Uterus (tissue), 3 donors: ENCODE measurements at regions not wholly inside any gene's neighbourhood (a gene's known extent, or its start where the extent isn't known, plus 50 kb on each side); places are given as distances from the start of the nearest gene placed in this dataset.

Experiments used
- DNase-seq, 2 donors: peaks; one replicate each; pipeline ENCODE4 v3.0.0-alpha.2; 2019 to 2020
- H3K27ac ChIP-seq, 2 donors: fragments of 200-600 bp; sonication (generic); 1 replicate in 1 of 2; 2 replicates in 1 of 2; pipeline ENCODE4 v1.5.1; 2016 to 2018
- H3K27me3 ChIP-seq, 2 donors: fragments of 200-600 bp; sonication (generic); one replicate each; pipeline ENCODE4 v1.5.1; 2018 to 2019; ENCODE audit warnings: control low read depth in 1 of 2
- H3K36me3 ChIP-seq, 2 donors: fragments of 200-600 bp; sonication (generic); one replicate each; pipeline ENCODE4 v1.5.1; 2019; ENCODE audit warnings: control low read depth in 1 of 2
- H3K4me1 ChIP-seq, 2 donors: fragments of 200-600 bp; sonication (generic); one replicate each; pipeline ENCODE4 v1.5.1; 2018 to 2019; ENCODE audit warnings: control low read depth in 1 of 2
- H3K4me3 ChIP-seq, 2 donors: fragments of 200-600 bp; sonication (generic); 1 replicate in 1 of 2; 2 replicates in 1 of 2; pipeline ENCODE4 v1.5.1; 2018 to 2019; ENCODE audit warnings: mild to moderate bottlenecking in 1 of 2
- H3K9me3 ChIP-seq, 2 donors: fragments of 200-600 bp; sonication (generic); one replicate each; pipeline ENCODE4 v1.5.1; 2019; ENCODE audit warnings: control low read depth in 1 of 2
- POLR2A ChIP-seq, 2 donors: fragments of 450-650 bp; IDR thresholded peaks; one replicate each; pipeline ENCODE4 v1.6.1; 2016; ENCODE audit warnings: antibody characterized with exemption in 2 of 2, mild to moderate bottlenecking in 1 of 2, moderate library complexity in 1 of 2
- intact Hi-C: fragments of 100-400 bp; cut with DNase I; formaldehyde crosslinking; loops from one replicate; pipeline ENCODE4 v1.15.1; 2023; ENCODE audit warnings: low total_unique reads
- TF ChIP-seq, protein P1 (sequence below), 4 experiments: fragments of 200-600 bp in 2 of 4; fragments of 450-650 bp in 2 of 4; sonication (generic) in 2 of 4; IDR thresholded peaks; one replicate each; pipeline ENCODE4 v1.5.1; 2016 to 2019; ENCODE audit warnings: antibody characterized with exemption in 4 of 4, mild to moderate bottlenecking in 2 of 4, moderate library complexity in 1 of 4
- donor health status: DM: yes; HTN: yes; CAD: no.

- no peak overlapping the region for H3K27ac ChIP-seq
- H3K27me3 ChIP-seq: no peaks in the 10 kb centered on the region
- intact Hi-C loops: no loop called here
- no peak for TF ChIP-seq POLR2A (IDR thresholded peaks at IDR 0.05)
- TF ChIP-seq, protein P1, sequence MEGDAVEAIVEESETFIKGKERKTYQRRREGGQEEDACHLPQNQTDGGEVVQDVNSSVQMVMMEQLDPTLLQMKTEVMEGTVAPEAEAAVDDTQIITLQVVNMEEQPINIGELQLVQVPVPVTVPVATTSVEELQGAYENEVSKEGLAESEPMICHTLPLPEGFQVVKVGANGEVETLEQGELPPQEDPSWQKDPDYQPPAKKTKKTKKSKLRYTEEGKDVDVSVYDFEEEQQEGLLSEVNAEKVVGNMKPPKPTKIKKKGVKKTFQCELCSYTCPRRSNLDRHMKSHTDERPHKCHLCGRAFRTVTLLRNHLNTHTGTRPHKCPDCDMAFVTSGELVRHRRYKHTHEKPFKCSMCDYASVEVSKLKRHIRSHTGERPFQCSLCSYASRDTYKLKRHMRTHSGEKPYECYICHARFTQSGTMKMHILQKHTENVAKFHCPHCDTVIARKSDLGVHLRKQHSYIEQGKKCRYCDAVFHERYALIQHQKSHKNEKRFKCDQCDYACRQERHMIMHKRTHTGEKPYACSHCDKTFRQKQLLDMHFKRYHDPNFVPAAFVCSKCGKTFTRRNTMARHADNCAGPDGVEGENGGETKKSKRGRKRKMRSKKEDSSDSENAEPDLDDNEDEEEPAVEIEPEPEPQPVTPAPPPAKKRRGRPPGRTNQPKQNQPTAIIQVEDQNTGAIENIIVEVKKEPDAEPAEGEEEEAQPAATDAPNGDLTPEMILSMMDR (IDR thresholded peaks at IDR 0.05): no peak
- no peak overlapping the region for H3K4me3 ChIP-seq
- H3K36me3 ChIP-seq: no peaks in the 10 kb centered on the region
- DNase-seq: no peak
- H3K4me1 ChIP-seq: no peaks in the 10 kb centered on the region
- H3K9me3 ChIP-seq: no peaks in the 10 kb centered on the region
Measured at GRCh38 chr2:67337903-67338302, 59.2 kb upstream of the ETAA1 start.

DNA sequence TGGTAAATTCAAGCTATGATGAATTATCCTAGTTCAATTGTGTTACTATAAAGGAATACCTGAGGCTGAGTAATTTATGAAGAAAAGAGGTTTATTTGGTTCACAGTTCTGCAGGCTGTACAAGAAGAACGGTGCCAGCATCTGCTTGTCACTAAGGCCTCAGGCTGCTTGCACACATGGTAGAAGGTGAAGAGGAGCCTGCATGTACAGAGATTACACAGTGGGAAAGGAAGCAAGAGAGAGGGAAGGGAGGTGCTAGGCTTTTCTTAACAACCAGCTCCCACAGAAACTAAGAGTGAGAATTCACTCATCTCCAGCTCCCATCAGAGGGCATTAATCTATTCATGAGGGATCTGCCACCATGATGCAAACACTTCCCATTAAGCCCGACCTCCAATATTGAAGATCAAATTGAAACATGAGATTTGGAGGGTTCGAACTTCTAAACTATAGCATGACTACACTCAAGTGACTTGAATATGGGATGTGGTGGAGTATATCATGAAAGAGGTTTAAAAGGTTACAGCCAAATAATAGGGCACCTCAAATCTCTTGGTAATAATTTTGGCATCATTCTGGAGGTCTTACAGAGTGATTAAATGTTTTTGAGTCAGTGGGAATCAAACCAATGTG lies 58.4 kb upstream of the ETAA1 start:
- no peaks in the 10 kb centered on the region for H3K9me3 ChIP-seq
- no peak overlapping the region for H3K4me3 ChIP-seq
- DNase-seq: no peak
- no peaks in the 10 kb centered on the region for H3K27me3 ChIP-seq
- TF ChIP-seq POLR2A (IDR thresholded peaks at IDR 0.05): no peak
- TF ChIP-seq, protein P1 (IDR thresholded peaks at IDR 0.05): no peak
- no peaks in the 10 kb centered on the region for H3K4me1 ChIP-seq
- intact Hi-C loops: no loop called here
- H3K36me3 ChIP-seq: no peaks in the 10 kb centered on the region
- H3K27ac ChIP-seq: no peak overlapping the region

- Histone ChIP-seq H3K27me3 (no peaks in the 10 kb centered on the region), H3K27ac (no peak overlapping the region), H3K4me3 (no peak overlapping the region), H3K4me1 (no peaks in the 10 kb centered on the region), H3K36me3 (no peaks in the 10 kb centered on the region), H3K9me3 (no peaks in the 10 kb centered on the region)
- DNase-seq: no peak
- TF ChIP-seq, protein P1 (IDR thresholded peaks at IDR 0.05): no peak
- no peak for TF ChIP-seq POLR2A (IDR thresholded peaks at IDR 0.05)
- intact Hi-C loops: no loop called here
Measured at GRCh38 chr2:67339234-67339885, 57.8 kb upstream of the ETAA1 start.

GRCh38 chr2:67340133-67341011 lies 56.8 kb upstream of the ETAA1 start:
- H3K4me3 ChIP-seq: no peak overlapping the region
- no peak for TF ChIP-seq POLR2A (IDR thresholded peaks at IDR 0.05)
- TF ChIP-seq, protein P1 (IDR thresholded peaks at IDR 0.05): no peak
- no peak for DNase-seq
- H3K27me3 ChIP-seq: no peaks in the 10 kb centered on the region
- intact Hi-C loops: no loop called here
- H3K9me3 ChIP-seq: no peaks in the 10 kb centered on the region
- H3K36me3 ChIP-seq: no peaks in the 10 kb centered on the region
- no peak overlapping the region for H3K27ac ChIP-seq
- H3K4me1 ChIP-seq: no peaks in the 10 kb centered on the region

DNA sequence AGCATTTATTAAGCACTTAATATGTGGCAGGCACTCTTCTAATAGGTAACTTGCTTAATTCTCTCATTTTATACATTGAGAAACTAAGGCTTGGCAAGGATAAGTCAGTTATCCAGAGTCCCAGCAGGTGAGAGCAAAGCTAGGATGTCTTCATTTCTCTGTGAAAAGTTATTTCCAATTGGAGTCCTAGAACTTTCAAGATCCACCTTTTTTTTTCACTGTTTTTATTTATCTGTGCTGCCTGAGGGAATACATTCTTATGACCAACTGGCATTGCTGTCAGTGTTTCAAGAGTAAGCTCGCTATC lies 56.2 kb upstream of the ETAA1 start:
- no peak for TF ChIP-seq POLR2A (IDR thresholded peaks at IDR 0.05)
- TF ChIP-seq, protein P1 (IDR thresholded peaks at IDR 0.05): no peak
- intact Hi-C loops: no loop called here

More for the DNA sequence above, 56.2 kb upstream of the ETAA1 start:
- H3K27me3 ChIP-seq: no peaks in the 10 kb centered on the region
- H3K4me1 ChIP-seq: no peaks in the 10 kb centered on the region
- H3K9me3 ChIP-seq: no peaks in the 10 kb centered on the region
- H3K4me3 ChIP-seq: no peak overlapping the region
- no peak overlapping the region for H3K27ac ChIP-seq
- DNase-seq: no peak
- no peaks in the 10 kb centered on the region for H3K36me3 ChIP-seq
